SK-N-SH (cell line): ENCODE measurements at regions not wholly inside any gene's neighbourhood (a gene's known extent, or its start where the extent isn't known, plus 50 kb on each side); places are given as distances from the start of the nearest gene placed in this dataset.

Experiments
- CTCF ChIA-PET: fragments of 300-600, 350-600 bp; formaldehyde crosslinking; extraction: SDS; loops from one replicate; lab custom pipeline; 2021; lab: Yijun Ruan, JAX
- POLR2A ChIA-PET: fragments of 350-600 bp; sonication (Branson Sonifier 250); formaldehyde crosslinking; extraction: SDS; loops from one replicate; lab custom pipeline; 2020; ENCODE audit warnings: antibody characterized with exemption, inconsistent platforms; lab: Yijun Ruan, JAX
- DNase-seq: peaks from one replicate; pipeline ENCODE4 v3.0.0; 2012
- H2AFZ ChIP-seq: fragments of 200-600 bp; sonication (generic); 2 replicates; pipeline ENCODE4 v1.8.1; 2016; ENCODE audit warnings: antibody characterized with exemption, mild to moderate bottlenecking, low read depth
- H3F3A ChIP-seq: fragments of 200-600 bp; sonication (generic); replicated peaks from 2 replicates; pipeline ENCODE3; 2016; ENCODE audit warnings: antibody characterized with exemption, mild to moderate bottlenecking; ENCODE audit not compliant: insufficient read depth
- H3K27ac ChIP-seq, 2 experiments: fragments of 200-500 bp in 1 of 2; fragments of 200-600 bp in 1 of 2; sonication (Bioruptor generic) in 1 of 2; sonication (generic), shearing (Covaris generic) in 1 of 2; 2 replicates each; pipeline versions ENCODE4 v1.5.1 to v1.6.1; 2014 to 2016; ENCODE audit warnings: low read depth in 2 of 2, inconsistent platforms in 1 of 2, low read length in 1 of 2, mild to moderate bottlenecking in 1 of 2, mixed read lengths in 1 of 2
- H3K27me3 ChIP-seq: fragments of 200-600 bp; sonication (generic), shearing (Covaris generic); 2 replicates; pipeline ENCODE4 v1.6.1; 2016; ENCODE audit warnings: mixed run types; ENCODE audit not compliant: insufficient read depth
- H3K36me3 ChIP-seq, 2 experiments: fragments of 200-500 bp in 1 of 2; fragments of 200-600 bp in 1 of 2; sonication (Bioruptor generic) in 1 of 2; sonication (generic) in 1 of 2; replicated peaks in 1 of 2; 2 replicates each; pipeline versions ENCODE3 to v1.5.1; 2014 to 2016; ENCODE audit warnings: low read length in 1 of 2, mild to moderate bottlenecking in 1 of 2; ENCODE audit not compliant: insufficient read depth in 2 of 2, control insufficient read depth in 1 of 2
- H3K4me1 ChIP-seq, 2 experiments: fragments of 200-500 bp in 1 of 2; fragments of 200-600 bp in 1 of 2; sonication (Bioruptor generic) in 1 of 2; sonication (generic), shearing (Covaris generic) in 1 of 2; 2 replicates each; pipeline versions ENCODE4 v1.5.1 to v1.6.1; 2014 to 2016; ENCODE audit warnings: low read depth in 1 of 2, low read length in 1 of 2, mixed run types in 1 of 2; ENCODE audit not compliant: insufficient read depth in 2 of 2, control insufficient read depth in 1 of 2
- H3K4me2 ChIP-seq: fragments of 200-600 bp; sonication (generic), shearing (Covaris generic); 2 replicates; pipeline ENCODE4 v1.6.1; 2017; ENCODE audit warnings: mixed run types
- H3K4me3 ChIP-seq, 2 experiments: fragments of 200-500 bp in 1 of 2; fragments of 200-600 bp in 1 of 2; sonication (Bioruptor generic) in 1 of 2; sonication (generic), shearing (Covaris generic) in 1 of 2; 2 replicates each; pipeline versions ENCODE4 v1.5.1 to v1.8.1; 2014 to 2016; ENCODE audit warnings: low read depth in 2 of 2, inconsistent platforms in 1 of 2, low read length in 1 of 2, mild to moderate bottlenecking in 1 of 2, mixed read lengths in 1 of 2, moderate library complexity in 1 of 2
- H3K79me2 ChIP-seq: fragments of 200-600 bp; sonication (generic); 2 replicates; pipeline ENCODE4 v1.8.1; 2017; ENCODE audit warnings: mild to moderate bottlenecking; ENCODE audit not compliant: insufficient read depth
- H3K9ac ChIP-seq: fragments of 200-600 bp; sonication (generic); 2 replicates; pipeline ENCODE4 v1.6.1; 2017; ENCODE audit warnings: mixed run types
- H3K9me2 ChIP-seq: fragments of 200-600 bp; sonication (generic); 2 replicates; pipeline ENCODE4 v1.6.1; 2017; ENCODE audit warnings: mixed run types
- H3K9me3 ChIP-seq: fragments of 200-600 bp; sonication (generic); 2 replicates; pipeline ENCODE4 v1.6.1; 2017; ENCODE audit warnings: mixed run types, mild to moderate bottlenecking, moderate library complexity
- H4K20me1 ChIP-seq: fragments of 200-600 bp; sonication (generic); 2 replicates; pipeline ENCODE4 v1.6.1; 2017; ENCODE audit warnings: mild to moderate bottlenecking, mixed run types; ENCODE audit not compliant: insufficient read depth
- CHD2 ChIP-seq: fragments of 150-350 bp; IDR thresholded peaks from 2 replicates; pipeline ENCODE4 v1.6.1; 2018; ENCODE audit warnings: low read length; ENCODE audit not compliant: partially characterized antibody
- ELF1 ChIP-seq: IDR thresholded peaks from 2 replicates; pipeline ENCODE4 v1.4.0; 2012
- EP300 ChIP-seq, 2 experiments: IDR thresholded peaks; 2 replicates each; pipeline versions ENCODE4 v1.4.0 to v1.6.1; 2012; ENCODE audit warnings: borderline replicate concordance in 1 of 2, low read depth in 1 of 2, low read length in 1 of 2
- EZH2phosphoT487 ChIP-seq: fragments of 200-600 bp; sonication (generic); IDR thresholded peaks from 2 replicates; pipeline ENCODE4 v1.6.1; 2017; ENCODE audit warnings: low read depth, mixed run types, mild to moderate bottlenecking, antibody characterized with exemption, moderate library complexity, borderline replicate concordance
- FOXJ3 ChIP-seq: sonication (generic); formaldehyde crosslinking; IDR thresholded peaks from 2 replicates; pipeline ENCODE4 v1.5.1; 2020; ENCODE audit warnings: mild to moderate bottlenecking, missing genetic modification reagents
- FOXM1 ChIP-seq: IDR thresholded peaks from 2 replicates; pipeline ENCODE4 v1.4.0; 2012; ENCODE audit warnings: low read depth, mild to moderate bottlenecking
- GATA2 ChIP-seq: sonication (generic); formaldehyde crosslinking; IDR thresholded peaks from 2 replicates; pipeline ENCODE4 v1.5.0; 2020; ENCODE audit warnings: mild to moderate bottlenecking, missing genetic modification reagents
- JUND ChIP-seq: IDR thresholded peaks from 2 replicates; pipeline ENCODE4 v1.4.0; 2012
- MXI1 ChIP-seq: IDR thresholded peaks from 2 replicates; pipeline ENCODE4 v1.6.1; 2012; ENCODE audit warnings: mild to moderate bottlenecking, low read depth, low read length, improper control_type of control experiment
- NFIC ChIP-seq: IDR thresholded peaks from 2 replicates; pipeline ENCODE4 v1.4.0; 2012; ENCODE audit warnings: borderline replicate concordance
- NRF1 ChIP-seq: IDR thresholded peaks from 2 replicates; pipeline ENCODE4 v1.6.1; 2012; ENCODE audit warnings: low read depth, mild to moderate bottlenecking, low read length
- POLR2AphosphoS5 ChIP-seq: IDR thresholded peaks from 2 replicates; pipeline ENCODE4 v1.6.1; 2012; ENCODE audit warnings: low read depth, low read length
- RCOR1 ChIP-seq: fragments of 150-350 bp; IDR thresholded peaks from 2 replicates; pipeline ENCODE4 v1.6.1; 2017; ENCODE audit warnings: antibody characterized with exemption, low read length
- RFX5 ChIP-seq: IDR thresholded peaks from 2 replicates; pipeline ENCODE4 v1.6.1; 2012; ENCODE audit warnings: mild to moderate bottlenecking, improper control_type of control experiment, low read length
- SMC3 ChIP-seq: IDR thresholded peaks from 2 replicates; pipeline ENCODE4 v1.6.1; 2012; ENCODE audit warnings: low read depth, low read length, improper control_type of control experiment
- TCF12 ChIP-seq: IDR thresholded peaks from 2 replicates; pipeline ENCODE4 v1.4.0; 2012
- YY1 ChIP-seq: IDR thresholded peaks from 2 replicates; pipeline ENCODE4 v1.4.0; 2012; ENCODE audit warnings: low read depth, mild to moderate bottlenecking
- WGBS: methylation state at CpG from one replicate; pipeline ENCODE4 v1.1.6; 2017; ENCODE audit warnings: low lambda C conversion rate; 5-methylcytosine and 5-hydroxymethylcytosine counted together
- TF ChIP-seq, protein P1 (sequence below): IDR thresholded peaks from 2 replicates; pipeline ENCODE4 v1.4.0; 2012; ENCODE audit warnings: low read depth, borderline replicate concordance
- TF ChIP-seq, protein P2 (sequence below): fragments of 150-350 bp; IDR thresholded peaks from 2 replicates; pipeline ENCODE4 v1.6.1; 2016; ENCODE audit warnings: mild to moderate bottlenecking, low read depth, low read length
- TF ChIP-seq, protein P3 (sequence below): IDR thresholded peaks from 2 replicates; pipeline ENCODE4; 2012
- TF ChIP-seq, protein P4 (sequence below): IDR thresholded peaks from 2 replicates; pipeline ENCODE4 v1.6.1; 2012; ENCODE audit warnings: mild to moderate bottlenecking, low read depth, low read length, moderate library complexity

DNA sequence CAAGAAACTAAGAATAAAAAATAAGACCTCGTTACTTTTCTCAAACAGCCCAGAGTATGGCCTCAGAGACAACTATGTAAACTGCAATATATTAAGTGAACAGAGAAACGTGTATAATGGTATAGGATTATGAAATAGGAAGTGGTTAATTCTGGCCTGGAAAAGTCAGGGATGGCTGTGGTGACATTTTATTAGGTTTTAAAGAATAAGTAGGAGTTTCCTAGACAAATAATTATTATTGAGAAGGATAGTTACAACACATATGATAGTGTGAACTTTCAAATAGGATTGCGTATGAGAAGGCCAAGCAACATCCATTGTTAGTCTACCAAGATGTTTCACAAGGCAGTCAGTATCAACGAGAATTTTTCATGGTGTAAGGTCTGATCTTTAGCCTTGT is 244.1 kb downstream of the LPIN1 start (continued):
- TF ChIP-seq POLR2AphosphoS5 = no peak
- TF ChIP-seq YY1 = no peak
- TF ChIP-seq, protein P1, sequence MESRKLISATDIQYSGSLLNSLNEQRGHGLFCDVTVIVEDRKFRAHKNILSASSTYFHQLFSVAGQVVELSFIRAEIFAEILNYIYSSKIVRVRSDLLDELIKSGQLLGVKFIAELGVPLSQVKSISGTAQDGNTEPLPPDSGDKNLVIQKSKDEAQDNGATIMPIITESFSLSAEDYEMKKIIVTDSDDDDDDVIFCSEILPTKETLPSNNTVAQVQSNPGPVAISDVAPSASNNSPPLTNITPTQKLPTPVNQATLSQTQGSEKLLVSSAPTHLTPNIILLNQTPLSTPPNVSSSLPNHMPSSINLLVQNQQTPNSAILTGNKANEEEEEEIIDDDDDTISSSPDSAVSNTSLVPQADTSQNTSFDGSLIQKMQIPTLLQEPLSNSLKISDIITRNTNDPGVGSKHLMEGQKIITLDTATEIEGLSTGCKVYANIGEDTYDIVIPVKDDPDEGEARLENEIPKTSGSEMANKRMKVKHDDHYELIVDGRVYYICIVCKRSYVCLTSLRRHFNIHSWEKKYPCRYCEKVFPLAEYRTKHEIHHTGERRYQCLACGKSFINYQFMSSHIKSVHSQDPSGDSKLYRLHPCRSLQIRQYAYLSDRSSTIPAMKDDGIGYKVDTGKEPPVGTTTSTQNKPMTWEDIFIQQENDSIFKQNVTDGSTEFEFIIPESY = no peak
- TF ChIP-seq ELF1 = no peak

DNA sequence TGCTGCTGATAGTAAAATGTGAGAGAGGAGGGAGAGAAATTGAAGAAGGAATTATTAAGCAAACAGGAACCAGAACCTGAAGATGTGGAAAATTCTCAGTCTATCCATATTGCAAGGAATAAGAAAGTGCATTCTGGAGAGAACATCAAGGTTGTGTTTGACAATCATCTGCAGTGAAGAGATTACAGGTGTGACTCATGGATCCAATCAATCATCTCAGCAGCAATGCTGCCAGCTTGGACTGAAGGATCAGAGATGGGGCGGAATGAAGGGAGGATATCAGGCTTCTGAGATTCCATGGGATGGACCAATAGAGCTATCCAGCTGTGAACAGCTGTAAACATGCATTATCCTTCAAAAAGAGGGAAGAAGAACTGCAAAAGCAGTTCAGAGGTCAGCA is 247.3 kb downstream of the LPIN1 start:
- Histone ChIP-seq H2AFZ (no peak overlapping the region), H3K4me2 (no peak overlapping the region), H3K79me2 (no peaks in the 10 kb centered on the region), H3K9me3 (no peaks in the 10 kb centered on the region), H3K9ac (no peak overlapping the region), H3F3A (no peaks in the 10 kb centered on the region), H3K4me1 (peaks cover 0 to 2% of the 10 kb centered on the region in 2 experiments; a peak in 2 of 4 replicates), H4K20me1 (no peaks in the 10 kb centered on the region), H3K9me2 (no peaks in the 10 kb centered on the region), H3K27me3 (no peaks in the 10 kb centered on the region), H3K4me3 (no peak overlapping the region), H3K36me3 (no peaks in the 10 kb centered on the region), H3K27ac (no peak overlapping the region)
- ChIA-PET CTCF (interaction anchor here (2.7 kb wide), 1 partner anchor 11 kb away, joined by 8 read pairs; no protein-coding TSS in a partner anchor), POLR2A (no interaction called here)
- WGBS = 86% methylated on average over 1 of the region's 1 CpG
- DNase-seq = no peak
- TF ChIP-seq, protein P2, sequence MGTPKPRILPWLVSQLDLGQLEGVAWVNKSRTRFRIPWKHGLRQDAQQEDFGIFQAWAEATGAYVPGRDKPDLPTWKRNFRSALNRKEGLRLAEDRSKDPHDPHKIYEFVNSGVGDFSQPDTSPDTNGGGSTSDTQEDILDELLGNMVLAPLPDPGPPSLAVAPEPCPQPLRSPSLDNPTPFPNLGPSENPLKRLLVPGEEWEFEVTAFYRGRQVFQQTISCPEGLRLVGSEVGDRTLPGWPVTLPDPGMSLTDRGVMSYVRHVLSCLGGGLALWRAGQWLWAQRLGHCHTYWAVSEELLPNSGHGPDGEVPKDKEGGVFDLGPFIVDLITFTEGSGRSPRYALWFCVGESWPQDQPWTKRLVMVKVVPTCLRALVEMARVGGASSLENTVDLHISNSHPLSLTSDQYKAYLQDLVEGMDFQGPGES = no peak
- no peak for TF ChIP-seq EZH2phosphoT487
- no peak for TF ChIP-seq NRF1
- no peak for TF ChIP-seq JUND
- TF ChIP-seq TCF12 = no peak
- no peak for TF ChIP-seq FOXM1
- TF ChIP-seq CHD2 = no peak
- no peak for TF ChIP-seq MXI1
- no peak for TF ChIP-seq POLR2AphosphoS5
- TF ChIP-seq YY1 = no peak
- TF ChIP-seq RCOR1 = no peak
- TF ChIP-seq NFIC = no peak
- TF ChIP-seq, protein P3, sequence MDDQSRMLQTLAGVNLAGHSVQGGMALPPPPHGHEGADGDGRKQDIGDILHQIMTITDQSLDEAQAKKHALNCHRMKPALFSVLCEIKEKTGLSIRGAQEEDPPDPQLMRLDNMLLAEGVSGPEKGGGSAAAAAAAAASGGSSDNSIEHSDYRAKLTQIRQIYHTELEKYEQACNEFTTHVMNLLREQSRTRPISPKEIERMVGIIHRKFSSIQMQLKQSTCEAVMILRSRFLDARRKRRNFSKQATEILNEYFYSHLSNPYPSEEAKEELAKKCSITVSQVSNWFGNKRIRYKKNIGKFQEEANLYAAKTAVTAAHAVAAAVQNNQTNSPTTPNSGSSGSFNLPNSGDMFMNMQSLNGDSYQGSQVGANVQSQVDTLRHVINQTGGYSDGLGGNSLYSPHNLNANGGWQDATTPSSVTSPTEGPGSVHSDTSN = no peak
- TF ChIP-seq, protein P4, sequence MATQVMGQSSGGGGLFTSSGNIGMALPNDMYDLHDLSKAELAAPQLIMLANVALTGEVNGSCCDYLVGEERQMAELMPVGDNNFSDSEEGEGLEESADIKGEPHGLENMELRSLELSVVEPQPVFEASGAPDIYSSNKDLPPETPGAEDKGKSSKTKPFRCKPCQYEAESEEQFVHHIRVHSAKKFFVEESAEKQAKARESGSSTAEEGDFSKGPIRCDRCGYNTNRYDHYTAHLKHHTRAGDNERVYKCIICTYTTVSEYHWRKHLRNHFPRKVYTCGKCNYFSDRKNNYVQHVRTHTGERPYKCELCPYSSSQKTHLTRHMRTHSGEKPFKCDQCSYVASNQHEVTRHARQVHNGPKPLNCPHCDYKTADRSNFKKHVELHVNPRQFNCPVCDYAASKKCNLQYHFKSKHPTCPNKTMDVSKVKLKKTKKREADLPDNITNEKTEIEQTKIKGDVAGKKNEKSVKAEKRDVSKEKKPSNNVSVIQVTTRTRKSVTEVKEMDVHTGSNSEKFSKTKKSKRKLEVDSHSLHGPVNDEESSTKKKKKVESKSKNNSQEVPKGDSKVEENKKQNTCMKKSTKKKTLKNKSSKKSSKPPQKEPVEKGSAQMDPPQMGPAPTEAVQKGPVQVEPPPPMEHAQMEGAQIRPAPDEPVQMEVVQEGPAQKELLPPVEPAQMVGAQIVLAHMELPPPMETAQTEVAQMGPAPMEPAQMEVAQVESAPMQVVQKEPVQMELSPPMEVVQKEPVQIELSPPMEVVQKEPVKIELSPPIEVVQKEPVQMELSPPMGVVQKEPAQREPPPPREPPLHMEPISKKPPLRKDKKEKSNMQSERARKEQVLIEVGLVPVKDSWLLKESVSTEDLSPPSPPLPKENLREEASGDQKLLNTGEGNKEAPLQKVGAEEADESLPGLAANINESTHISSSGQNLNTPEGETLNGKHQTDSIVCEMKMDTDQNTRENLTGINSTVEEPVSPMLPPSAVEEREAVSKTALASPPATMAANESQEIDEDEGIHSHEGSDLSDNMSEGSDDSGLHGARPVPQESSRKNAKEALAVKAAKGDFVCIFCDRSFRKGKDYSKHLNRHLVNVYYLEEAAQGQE = no peak
- TF ChIP-seq FOXJ3 = no peak
- TF ChIP-seq SMC3 = no peak
- no peak for TF ChIP-seq GATA2 (CRISPR knock-in tag)
- TF ChIP-seq, protein P1 = no peak
- no peak for TF ChIP-seq EP300 (IDR thresholded peaks at IDR 0.05; ENCODE audit: borderline replicate concordance in 1 of 2, low read depth in 1 of 2, low read length in 1 of 2)
- TF ChIP-seq RFX5 = no peak
